GM12878 (cell line): ENCODE measurements at regions not wholly inside any gene's neighbourhood (a gene's known extent, or its start where the extent isn't known, plus 50 kb on each side); places are given as distances from the start of the nearest gene placed in this dataset.

ENCODE experiments used
- ATAC-seq: fragments of 200-7000 bp; cut with Tn5 transposase; 3 replicates; pipeline ENCODE4 v1.9.1; 2020; ENCODE audit warnings: mild to moderate bottlenecking, moderate library complexity
- BruUV-seq: library from RNA; stranded (reverse); fragments of 400-500 nt; replicated peaks from 2 replicates; lab custom pipeline; 2021; lab: Mats Ljungman, UMichigan
- CTCF ChIA-PET: fragments of 300-600 bp; sonication (Branson Sonifier 250); formaldehyde crosslinking; extraction: SDS; loops from one replicate; lab custom pipeline; 2021; ENCODE audit warnings: inconsistent platforms; lab: Yijun Ruan, JAX
- POLR2A ChIA-PET: fragments of 350-600 bp; formaldehyde crosslinking; extraction: SDS; loops from one replicate; lab custom pipeline; 2021; ENCODE audit warnings: inconsistent platforms; lab: Charles Lee
- RAD21 ChIA-PET: fragments of 300-600 bp; sonication (Branson Sonifier 250); formaldehyde crosslinking; loops from one replicate; lab custom pipeline; 2023; ENCODE audit warnings: antibody characterized with exemption; ENCODE audit not compliant: unreplicated experiment; lab: Charles Lee
- SMC1A ChIA-PET: fragments of 300-600 bp; sonication (Branson Sonifier 250); formaldehyde crosslinking; loops from one replicate; lab custom pipeline; 2023; ENCODE audit not compliant: unreplicated experiment, uncharacterized antibody; lab: Charles Lee
- DNase-seq: peaks from one replicate; pipeline ENCODE4 v3.0.0-alpha.2; 2011; ENCODE audit warnings: low read depth, low spot score
- FAIRE-seq: peaks from 3 replicates; lab custom pipeline; 2011; peaks lifted over from hg19 to GRCh38; lab: Jason Lieb, UNC
- H2AFZ ChIP-seq: 2 replicates; pipeline ENCODE4 v1.6.0; 2011; ENCODE audit warnings: low read depth, low read length, control low read depth; ENCODE audit not compliant: control insufficient read depth
- H3K27ac ChIP-seq: 2 replicates; pipeline ENCODE4 v1.5.1; 2011; ENCODE audit warnings: control low read depth; ENCODE audit not compliant: control insufficient read depth, insufficient read depth
- H3K27me3 ChIP-seq, 2 experiments: replicated peaks in 1 of 2; 2 replicates each; pipeline versions ENCODE4 v1.6.0 to v1.6.1; 2011; ENCODE audit warnings: low read length in 1 of 2; ENCODE audit not compliant: control insufficient read depth in 2 of 2, insufficient read depth in 2 of 2
- H3K36me3 ChIP-seq, 2 experiments: 2 replicates each; pipeline ENCODE4 v1.5.1; 2011; ENCODE audit warnings: low read length in 1 of 2; ENCODE audit not compliant: control insufficient read depth in 2 of 2, insufficient read depth in 2 of 2
- H3K4me1 ChIP-seq: 2 replicates; pipeline ENCODE4 v1.6.1; 2011; ENCODE audit warnings: mild to moderate bottlenecking, low read length, moderate library complexity, mixed read lengths; ENCODE audit not compliant: control insufficient read depth, insufficient read depth
- H3K4me2 ChIP-seq: 2 replicates; pipeline ENCODE4 v1.6.0; 2011; ENCODE audit warnings: control low read depth; ENCODE audit not compliant: control insufficient read depth, insufficient read depth
- H3K4me3 ChIP-seq: fragments of 200-600 bp; sonication (generic); 2 replicates; pipeline ENCODE4 v1.5.1; 2016
- H3K79me2 ChIP-seq: 2 replicates; pipeline ENCODE4 v1.6.0; 2011; ENCODE audit warnings: low read length; ENCODE audit not compliant: control insufficient read depth, insufficient read depth
- H3K9ac ChIP-seq: 2 replicates; pipeline ENCODE4 v1.8.0; 2011; ENCODE audit warnings: low read length, control low read depth, mixed read lengths; ENCODE audit not compliant: control insufficient read depth, insufficient read depth
- H3K9me3 ChIP-seq: replicated peaks from 3 replicates; pipeline ENCODE4 v1.5.1; 2011; ENCODE audit warnings: mild to moderate bottlenecking, low read length; ENCODE audit not compliant: control insufficient read depth, insufficient read depth
- H4K20me1 ChIP-seq: 2 replicates; pipeline ENCODE4 v1.6.0; 2011; ENCODE audit not compliant: control insufficient read depth, insufficient read depth
- CBFB ChIP-seq: IDR thresholded peaks from 2 replicates; pipeline ENCODE4 v1.6.1; 2016; ENCODE audit warnings: antibody characterized with exemption, low read depth
- E4F1 ChIP-seq: fragments of 450-650 bp; IDR thresholded peaks from 2 replicates; pipeline ENCODE4 v1.6.1; 2018; ENCODE audit warnings: borderline replicate concordance, mild to moderate bottlenecking; ENCODE audit not compliant: partially characterized antibody
- EZH2 ChIP-seq: IDR thresholded peaks from 2 replicates; pipeline ENCODE4 v1.6.1; 2012; ENCODE audit warnings: low read depth, mild to moderate bottlenecking, control low read depth, inconsistent platforms, low read length, borderline replicate concordance; ENCODE audit not compliant: control insufficient read depth
- NFIC ChIP-seq: IDR thresholded peaks from 2 replicates; pipeline ENCODE4 v1.6.1; 2012; ENCODE audit warnings: low read depth, mild to moderate bottlenecking, inconsistent platforms, low read length, moderate library complexity
- TCF7 ChIP-seq: IDR thresholded peaks from 2 replicates; pipeline ENCODE4 v1.6.1; 2014; ENCODE audit warnings: antibody characterized with exemption, borderline replicate concordance
- ZNF217 ChIP-seq: fragments of 450-650 bp; IDR thresholded peaks from 2 replicates; pipeline ENCODE4 v1.6.1; 2017; ENCODE audit warnings: antibody characterized with exemption, mild to moderate bottlenecking
- WGBS: methylation state at CpG from one replicate; pipeline ENCODE4 v1.1.6; 2016; ENCODE audit warnings: low lambda C conversion rate; ENCODE audit not compliant: insufficient replicate concordance, insufficient coverage; ENCODE audit errors: missing lambda C conversion rate; 5-methylcytosine and 5-hydroxymethylcytosine counted together
- in situ Hi-C: fragments of 300-500 bp; cut with MboI; formaldehyde crosslinking; loops from 9 replicates; pipeline ENCODE4 v1.14.3; 2018; ENCODE audit warnings: mixed read lengths
- intact Hi-C: fragments of 100-400 bp; cut with micrococcal nuclease; formaldehyde crosslinking; loops from one replicate; pipeline ENCODE4 v1.14.2; 2022; ENCODE audit not compliant: unreplicated experiment

- H2AFZ ChIP-seq: no peak overlapping the region
These were observed 283.7 kb upstream of the IRX4 start for GRCh38 chr5:2166306-2166978.

More at GRCh38 chr5:2166306-2166978, 283.7 kb upstream of the IRX4 start:
- H4K20me1 ChIP-seq: no peaks in the 10 kb centered on the region
- no TSS peak for BruUV-seq
- TF ChIP-seq ZNF217 (no peak), TCF7 (no peak), NFIC (no peak), E4F1 (no peak), EZH2 (no peak), CBFB (no peak)
- no peaks in the 10 kb centered on the region for H3K4me1 ChIP-seq
- WGBS: 19% methylated on average over 17 of the region's 17 CpGs
- no peak for DNase-seq
- POLR2A ChIA-PET: no interaction called here
- no peaks in the 10 kb centered on the region for H3K36me3 ChIP-seq
- H3K27ac ChIP-seq: no peak overlapping the region
- H3K9ac ChIP-seq: no peak overlapping the region
- SMC1A ChIA-PET: no interaction called here
- RAD21 ChIA-PET: no interaction called here
- intact Hi-C loops (no loop called here), in situ Hi-C loops (no loop called here)
- no peak for ATAC-seq
- H3K9me3 ChIP-seq: no peaks in the 10 kb centered on the region; the same call in 2 of the 3 replicates
- FAIRE-seq: no peak
- no peak overlapping the region for H3K4me3 ChIP-seq
- H3K79me2 ChIP-seq: no peaks in the 10 kb centered on the region
- no peaks in the 10 kb centered on the region for H3K27me3 ChIP-seq
- no peak overlapping the region for H3K4me2 ChIP-seq
- CTCF ChIA-PET: no interaction called here
